ENCODE measurements at regions not wholly inside any gene's neighbourhood (a gene's known extent, or its start where the extent isn't known, plus 50 kb on each side); places are given as distances from the start of the nearest gene placed in this dataset.
A peak's percentile ranks its signal among the peaks of the same experiment; 100 is the strongest.

DNA sequence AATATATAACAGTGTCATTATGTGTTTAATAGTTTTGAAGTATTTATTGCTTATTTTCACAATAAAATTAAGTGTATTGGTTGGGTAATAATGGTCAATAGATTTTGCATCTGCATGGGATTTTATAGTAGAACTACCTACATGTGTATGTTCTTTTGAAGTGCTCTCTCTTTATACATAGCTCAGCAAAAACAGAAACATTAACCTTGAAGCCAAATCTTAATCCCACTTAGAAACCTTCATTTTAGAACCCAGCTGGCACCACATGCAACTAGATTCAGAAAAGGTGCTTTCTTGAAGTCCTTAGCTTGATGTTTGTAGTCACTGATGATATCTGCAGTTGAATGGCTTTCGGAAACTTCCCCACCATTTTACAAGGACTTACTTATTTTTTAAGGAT is 146.9 kb upstream of the IL12A start:
- H3K36me3 ChIP-seq = no peaks in the 10 kb centered on the region
- 77 to 86% (median 84%) methylated on average over 1 of the region's 1 CpG for WGBS, 5 donors
- DNase-seq = no peak
- no peak overlapping the region for H3K4me3 ChIP-seq
- peaks cover 0 to 11% (median 3%) of the 10 kb centered on the region in 7 donors for H3K27me3 ChIP-seq (replicated peaks in 1 of 7)
- H3K27ac ChIP-seq = no peak overlapping the region
- H3K9me3 ChIP-seq = no peaks in the 10 kb centered on the region
- TF ChIP-seq CTCF (IDR thresholded peaks at IDR 0.05 in 8 of 11, conservative IDR thresholded peaks at IDR 0.05 in 3 of 11) (no peak), POLR2A (IDR thresholded peaks at IDR 0.05) (no peak)
- H3K4me1 ChIP-seq = peaks cover 0 to 55% (median 15%) of the 10 kb centered on the region in 6 donors
- intact Hi-C loops (cut with DNase I; ENCODE audit: low total_unique reads) = no loop called here

GRCh38 chr3:159843840-159844730 is 144.6 kb upstream of the IL12A start:
- Histone ChIP-seq H3K36me3 (no peaks in the 10 kb centered on the region), H3K27ac (peak overlapping the region in 5 of 8 donors; percentile 16 to 49 (median 29)), H3K4me3 (no peak overlapping the region), H3K9me3 (no peaks in the 10 kb centered on the region), H3K4me1 (peaks cover 0 to 49% (median 15%) of the 10 kb centered on the region in 6 donors), H3K27me3 (replicated peaks in 1 of 7) (peaks cover 0 to 11% (median 3%) of the 10 kb centered on the region in 7 donors)
- DNase-seq = no peak
- 29 to 44% (median 39%) methylated on average over 7 of the region's 7 CpGs for WGBS, 5 donors
- intact Hi-C loops (cut with DNase I; ENCODE audit: low total_unique reads) = no loop called here
- TF ChIP-seq CTCF (IDR thresholded peaks at IDR 0.05 in 8 of 11, conservative IDR thresholded peaks at IDR 0.05 in 3 of 11) = no peak
- TF ChIP-seq POLR2AphosphoS5 (IDR thresholded peaks at IDR 0.05) = no peak
- TF ChIP-seq POLR2A (IDR thresholded peaks at IDR 0.05) = no peak

GRCh38 chr3:159844801-159845261 is 143.8 kb upstream of the IL12A start:
- Histone ChIP-seq H3K27ac (peak overlapping the region in 5 of 8 donors; percentile 16 to 49 (median 29)), H3K36me3 (no peaks in the 10 kb centered on the region), H3K9me3 (no peaks in the 10 kb centered on the region), H3K27me3 (replicated peaks in 1 of 7) (peaks cover 0 to 8% (median 3%) of the 10 kb centered on the region in 7 donors), H3K4me3 (no peak overlapping the region), H3K4me1 (peaks cover 0 to 49% (median 11%) of the 10 kb centered on the region in 6 donors)
- 61 to 72% (median 68%) methylated on average over 4 of the region's 4 CpGs for WGBS, 5 donors
- intact Hi-C loops (cut with DNase I; ENCODE audit: low total_unique reads) = no loop called here
- no peak for TF ChIP-seq POLR2A (IDR thresholded peaks at IDR 0.05)
- no peak for TF ChIP-seq CTCF (IDR thresholded peaks at IDR 0.05 in 8 of 11, conservative IDR thresholded peaks at IDR 0.05 in 3 of 11)
- no peak for TF ChIP-seq POLR2AphosphoS5 (IDR thresholded peaks at IDR 0.05)
- DNase-seq = no peak

- intact Hi-C loops (cut with DNase I; ENCODE audit: low total_unique reads) = no loop called here
- Histone ChIP-seq H3K27me3 (replicated peaks in 1 of 7) (no peaks in the 10 kb centered on the region), H3K4me1 (peaks cover 0 to 44% (median 3%) of the 10 kb centered on the region in 6 donors), H3K9me3 (no peaks in the 10 kb centered on the region), H3K4me3 (no peak overlapping the region), H3K27ac (peak overlapping the region in 1 of 8 donors; percentile 29), H3K36me3 (no peaks in the 10 kb centered on the region)
- TF ChIP-seq POLR2AphosphoS5 (IDR thresholded peaks at IDR 0.05) = no peak
- TF ChIP-seq POLR2A (IDR thresholded peaks at IDR 0.05) = no peak
- 91 to 96% (median 92%) methylated on average over 3 of the region's 3 CpGs for WGBS, 5 donors
- no peak for DNase-seq
Measured at GRCh38 chr3:159845737-159846136, 142.9 kb upstream of the IL12A start.

All from spleen (tissue), 11 donors.